PC-9 (cell line): ENCODE measurements at regions not wholly inside any gene's neighbourhood (a gene's known extent, or its start where the extent isn't known, plus 50 kb on each side); places are given as distances from the start of the nearest gene placed in this dataset.

Experiments
- EZH2 ChIP-seq: fragments of 200-600 bp; sonication (generic); IDR thresholded peaks from 2 replicates; pipeline ENCODE4 v1.8.0; 2017; ENCODE audit warnings: antibody characterized with exemption, low read depth
- TF ChIP-seq, protein P1 (sequence below): fragments of 200-600 bp; sonication (generic); conservative IDR thresholded peaks from 2 replicates; pipeline ENCODE4 v1.6.1; 2017; ENCODE audit warnings: mixed run types, antibody characterized with exemption, mild to moderate bottlenecking, moderate library complexity

DNA sequence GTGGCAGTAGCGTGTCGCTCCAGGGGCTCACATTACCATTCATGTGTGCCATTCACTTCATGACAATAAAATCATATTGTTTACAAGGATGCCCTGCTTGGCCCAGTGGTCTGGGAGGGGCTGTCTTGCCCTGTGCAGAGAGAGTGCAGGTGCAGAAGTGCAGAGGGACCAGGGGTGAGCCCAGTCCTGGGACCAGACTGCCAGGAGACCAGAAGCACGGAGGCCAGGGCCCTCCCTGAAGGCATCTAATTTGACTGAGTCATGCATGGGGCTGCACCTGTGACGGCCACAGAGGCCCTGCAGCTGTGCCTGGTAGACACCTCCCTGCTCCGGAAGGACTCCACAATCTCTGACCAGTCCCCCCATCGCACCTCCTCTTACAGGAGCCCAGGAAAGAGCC is 164.4 kb upstream of the FOXD4L5 start:
- TF ChIP-seq, protein P1, sequence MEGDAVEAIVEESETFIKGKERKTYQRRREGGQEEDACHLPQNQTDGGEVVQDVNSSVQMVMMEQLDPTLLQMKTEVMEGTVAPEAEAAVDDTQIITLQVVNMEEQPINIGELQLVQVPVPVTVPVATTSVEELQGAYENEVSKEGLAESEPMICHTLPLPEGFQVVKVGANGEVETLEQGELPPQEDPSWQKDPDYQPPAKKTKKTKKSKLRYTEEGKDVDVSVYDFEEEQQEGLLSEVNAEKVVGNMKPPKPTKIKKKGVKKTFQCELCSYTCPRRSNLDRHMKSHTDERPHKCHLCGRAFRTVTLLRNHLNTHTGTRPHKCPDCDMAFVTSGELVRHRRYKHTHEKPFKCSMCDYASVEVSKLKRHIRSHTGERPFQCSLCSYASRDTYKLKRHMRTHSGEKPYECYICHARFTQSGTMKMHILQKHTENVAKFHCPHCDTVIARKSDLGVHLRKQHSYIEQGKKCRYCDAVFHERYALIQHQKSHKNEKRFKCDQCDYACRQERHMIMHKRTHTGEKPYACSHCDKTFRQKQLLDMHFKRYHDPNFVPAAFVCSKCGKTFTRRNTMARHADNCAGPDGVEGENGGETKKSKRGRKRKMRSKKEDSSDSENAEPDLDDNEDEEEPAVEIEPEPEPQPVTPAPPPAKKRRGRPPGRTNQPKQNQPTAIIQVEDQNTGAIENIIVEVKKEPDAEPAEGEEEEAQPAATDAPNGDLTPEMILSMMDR: no peak
- no peak for TF ChIP-seq EZH2
